H1 (cell line): ENCODE measurements at regions not wholly inside any gene's neighbourhood (a gene's known extent, or its start where the extent isn't known, plus 50 kb on each side); places are given as distances from the start of the nearest gene placed in this dataset.

Experiments
- ATF2 ChIP-seq: IDR thresholded peaks from 2 replicates; pipeline ENCODE4 v1.6.1; 2012; ENCODE audit warnings: low read length, inconsistent platforms

GRCh38 chr5:120297616-120298015 lies 166.5 kb upstream of the PRR16 start (continued):
- no peak for TF ChIP-seq ATF2
